HCT116 (cell line): ENCODE measurements at regions not wholly inside any gene's neighbourhood (a gene's known extent, or its start where the extent isn't known, plus 50 kb on each side); places are given as distances from the start of the nearest gene placed in this dataset.
A peak's percentile ranks its signal among the peaks of the same experiment; 100 is the strongest.

Experiments
- CEBPB ChIP-seq: IDR thresholded peaks from 2 replicates; pipeline ENCODE4 v1.6.1; 2012; ENCODE audit warnings: low read depth
- EZH2 ChIP-seq: fragments of 200-600 bp; sonication (generic); IDR thresholded peaks from 2 replicates; pipeline ENCODE4 v1.6.1; 2017; ENCODE audit warnings: antibody characterized with exemption, mixed run types
- TCF7L2 ChIP-seq: IDR thresholded peaks from 2 replicates; pipeline ENCODE4 v1.7.0; 2011; ENCODE audit warnings: borderline replicate concordance, inconsistent platforms; ENCODE audit not compliant: insufficient read depth, insufficient read length; ENCODE audit errors: extremely low read depth
- TF ChIP-seq, protein P1 (sequence below), 3 experiments: fragments of 200-600 bp in 1 of 3; sonication (generic) in 1 of 3; IDR thresholded peaks in 2 of 3; conservative IDR thresholded peaks in 1 of 3; 2 replicates each; pipeline ENCODE4 v1.5.1; 2012 to 2017; ENCODE audit warnings: low read depth in 2 of 3, low read length in 2 of 3, antibody characterized with exemption in 1 of 3, borderline replicate concordance in 1 of 3, control low read depth in 1 of 3, mild to moderate bottlenecking in 1 of 3, mixed read lengths in 1 of 3, mixed run types in 1 of 3, moderate library complexity in 1 of 3; ENCODE audit not compliant: insufficient read depth in 1 of 3

DNA sequence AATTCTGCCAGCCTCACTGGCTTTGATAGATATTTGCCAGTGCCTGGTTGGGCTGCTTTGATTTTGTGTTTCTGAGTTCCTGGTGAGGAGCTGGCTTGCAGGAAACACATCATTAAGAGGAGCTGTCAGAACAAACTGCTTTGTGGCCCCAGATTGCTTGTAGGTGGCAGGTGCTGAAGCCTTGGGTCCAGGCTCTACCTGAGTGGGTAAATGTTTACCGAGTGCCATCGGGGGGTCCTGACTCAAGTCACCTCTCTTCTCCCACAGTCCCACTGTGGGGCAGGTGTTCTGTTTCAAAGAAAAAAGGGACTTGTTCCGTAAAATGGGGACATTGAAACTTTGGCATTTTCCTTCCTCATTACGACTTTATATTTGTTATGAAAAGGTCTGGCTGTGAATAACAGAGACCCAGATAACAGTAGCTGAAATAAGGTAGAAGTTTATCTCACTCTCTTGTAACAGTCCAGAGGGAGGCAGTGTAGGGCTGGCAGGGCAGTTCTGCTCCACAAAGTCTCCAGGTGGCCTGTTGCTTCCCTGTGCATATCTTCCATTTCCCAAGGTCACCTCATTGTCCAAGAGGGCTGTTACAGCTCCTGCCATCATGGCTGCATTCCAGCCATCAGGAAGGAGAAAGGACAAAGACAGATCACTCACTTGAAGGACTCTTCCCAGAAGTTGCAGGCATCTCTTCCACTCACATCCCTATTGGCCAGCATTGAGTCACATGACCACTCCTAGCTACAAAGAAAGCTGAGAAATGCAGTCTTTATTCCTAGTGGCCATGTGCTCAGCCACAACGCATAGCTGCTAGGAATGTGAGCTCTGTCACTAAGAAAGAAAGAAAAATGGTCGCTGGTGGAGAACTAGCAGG lies 149.9 kb upstream of the KCNG1 start:
- TF ChIP-seq EZH2 (no peak), CEBPB (no peak), TCF7L2 (no peak)
- TF ChIP-seq, protein P1, sequence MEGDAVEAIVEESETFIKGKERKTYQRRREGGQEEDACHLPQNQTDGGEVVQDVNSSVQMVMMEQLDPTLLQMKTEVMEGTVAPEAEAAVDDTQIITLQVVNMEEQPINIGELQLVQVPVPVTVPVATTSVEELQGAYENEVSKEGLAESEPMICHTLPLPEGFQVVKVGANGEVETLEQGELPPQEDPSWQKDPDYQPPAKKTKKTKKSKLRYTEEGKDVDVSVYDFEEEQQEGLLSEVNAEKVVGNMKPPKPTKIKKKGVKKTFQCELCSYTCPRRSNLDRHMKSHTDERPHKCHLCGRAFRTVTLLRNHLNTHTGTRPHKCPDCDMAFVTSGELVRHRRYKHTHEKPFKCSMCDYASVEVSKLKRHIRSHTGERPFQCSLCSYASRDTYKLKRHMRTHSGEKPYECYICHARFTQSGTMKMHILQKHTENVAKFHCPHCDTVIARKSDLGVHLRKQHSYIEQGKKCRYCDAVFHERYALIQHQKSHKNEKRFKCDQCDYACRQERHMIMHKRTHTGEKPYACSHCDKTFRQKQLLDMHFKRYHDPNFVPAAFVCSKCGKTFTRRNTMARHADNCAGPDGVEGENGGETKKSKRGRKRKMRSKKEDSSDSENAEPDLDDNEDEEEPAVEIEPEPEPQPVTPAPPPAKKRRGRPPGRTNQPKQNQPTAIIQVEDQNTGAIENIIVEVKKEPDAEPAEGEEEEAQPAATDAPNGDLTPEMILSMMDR (IDR thresholded peaks at IDR 0.05 in 2 of 3, conservative IDR thresholded peaks at IDR 0.05 in 1 of 3; ENCODE audit: borderline replicate concordance in 1 of 3, insufficient read depth in 1 of 3, low read depth in 2 of 3, low read length in 2 of 3) = peak; percentile 18 to 54 (median 41); a peak in 5 of 6 replicates
